PC-3 (cell line): ENCODE measurements at regions not wholly inside any gene's neighbourhood (a gene's known extent, or its start where the extent isn't known, plus 50 kb on each side); places are given as distances from the start of the nearest gene placed in this dataset.

Experiments used
- EZH2phosphoT487 ChIP-seq: fragments of 300-600 bp; sonication (generic); IDR thresholded peaks from 2 replicates; pipeline ENCODE4 v1.6.1; 2018; ENCODE audit warnings: mild to moderate bottlenecking, antibody characterized with exemption, low read length, borderline replicate concordance
- TF ChIP-seq, protein P1 (sequence below): fragments of 300-600 bp; sonication (generic); conservative IDR thresholded peaks from 2 replicates; pipeline ENCODE4 v1.5.1; 2017; ENCODE audit warnings: antibody characterized with exemption, low read depth, mild to moderate bottlenecking, low read length

DNA sequence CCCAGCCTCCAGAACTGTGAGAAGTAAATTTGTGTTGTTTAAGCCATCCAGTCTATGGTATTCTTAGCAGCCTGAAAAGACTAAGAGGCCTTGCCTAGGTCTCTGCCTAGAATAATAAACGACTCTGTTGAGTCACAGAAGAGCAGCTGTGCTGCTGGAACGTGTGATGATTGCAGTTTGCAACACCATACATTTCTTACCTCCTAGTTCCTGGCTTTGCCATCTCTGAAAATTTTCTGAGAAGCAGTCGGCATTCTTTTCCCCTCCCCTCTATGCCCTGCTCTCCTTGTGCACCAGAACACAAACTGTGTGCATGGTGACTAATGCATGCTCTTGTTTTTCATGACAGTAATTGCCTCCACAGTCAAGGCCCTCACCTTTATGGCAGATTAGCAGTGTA lies 301.3 kb downstream of the IL20RB start:
- TF ChIP-seq, protein P1, sequence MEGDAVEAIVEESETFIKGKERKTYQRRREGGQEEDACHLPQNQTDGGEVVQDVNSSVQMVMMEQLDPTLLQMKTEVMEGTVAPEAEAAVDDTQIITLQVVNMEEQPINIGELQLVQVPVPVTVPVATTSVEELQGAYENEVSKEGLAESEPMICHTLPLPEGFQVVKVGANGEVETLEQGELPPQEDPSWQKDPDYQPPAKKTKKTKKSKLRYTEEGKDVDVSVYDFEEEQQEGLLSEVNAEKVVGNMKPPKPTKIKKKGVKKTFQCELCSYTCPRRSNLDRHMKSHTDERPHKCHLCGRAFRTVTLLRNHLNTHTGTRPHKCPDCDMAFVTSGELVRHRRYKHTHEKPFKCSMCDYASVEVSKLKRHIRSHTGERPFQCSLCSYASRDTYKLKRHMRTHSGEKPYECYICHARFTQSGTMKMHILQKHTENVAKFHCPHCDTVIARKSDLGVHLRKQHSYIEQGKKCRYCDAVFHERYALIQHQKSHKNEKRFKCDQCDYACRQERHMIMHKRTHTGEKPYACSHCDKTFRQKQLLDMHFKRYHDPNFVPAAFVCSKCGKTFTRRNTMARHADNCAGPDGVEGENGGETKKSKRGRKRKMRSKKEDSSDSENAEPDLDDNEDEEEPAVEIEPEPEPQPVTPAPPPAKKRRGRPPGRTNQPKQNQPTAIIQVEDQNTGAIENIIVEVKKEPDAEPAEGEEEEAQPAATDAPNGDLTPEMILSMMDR = no peak
- no peak for TF ChIP-seq EZH2phosphoT487
